ENCODE measurements at regions not wholly inside any gene's neighbourhood (a gene's known extent, or its start where the extent isn't known, plus 50 kb on each side); places are given as distances from the start of the nearest gene placed in this dataset.
A peak's percentile ranks its signal among the peaks of the same experiment; 100 is the strongest.

DNA sequence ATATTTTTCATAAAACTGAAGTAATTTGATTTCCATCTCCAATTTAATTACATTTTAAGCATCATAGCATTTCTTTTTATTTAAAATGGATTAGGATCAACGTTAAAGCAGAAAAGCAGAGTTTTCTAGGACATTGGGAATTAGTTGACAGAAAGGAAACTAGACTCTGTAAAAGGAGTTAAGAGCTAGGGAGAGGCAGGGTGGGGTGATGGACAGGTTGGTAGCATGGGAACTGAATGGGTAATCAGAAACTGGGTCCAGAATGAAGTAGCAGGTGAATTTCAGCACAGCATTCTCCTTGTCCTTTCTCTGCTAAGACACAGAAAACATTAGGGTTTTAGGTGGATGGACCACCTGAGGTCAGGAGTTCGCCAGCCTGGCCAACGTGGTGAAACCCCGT is 97.6 kb downstream of the ANAPC4 start:
- no peak for TF ChIP-seq PAX5 (IDR thresholded peaks at IDR 0.05; ENCODE audit: insufficient read depth, low read length, severe bottlenecking)
- TF ChIP-seq TAF1 (IDR thresholded peaks at IDR 0.05; ENCODE audit: low read depth, low read length), result no peak
- TF ChIP-seq SPI1 (IDR thresholded peaks at IDR 0.05; ENCODE audit: low read depth, low read length), result no peak
- no peak for TF ChIP-seq POLR2A (IDR thresholded peaks at IDR 0.05; ENCODE audit: low read depth, low read length)
- no peak for TF ChIP-seq POLR2AphosphoS5 (IDR thresholded peaks at IDR 0.05; ENCODE audit: low read depth, low read length)
- TF ChIP-seq POU2F2 (IDR thresholded peaks at IDR 0.05; ENCODE audit: low read depth, low read length), result no peak
- no peak for DNase-seq (ENCODE audit: insufficient read length, low spot score)

DNA sequence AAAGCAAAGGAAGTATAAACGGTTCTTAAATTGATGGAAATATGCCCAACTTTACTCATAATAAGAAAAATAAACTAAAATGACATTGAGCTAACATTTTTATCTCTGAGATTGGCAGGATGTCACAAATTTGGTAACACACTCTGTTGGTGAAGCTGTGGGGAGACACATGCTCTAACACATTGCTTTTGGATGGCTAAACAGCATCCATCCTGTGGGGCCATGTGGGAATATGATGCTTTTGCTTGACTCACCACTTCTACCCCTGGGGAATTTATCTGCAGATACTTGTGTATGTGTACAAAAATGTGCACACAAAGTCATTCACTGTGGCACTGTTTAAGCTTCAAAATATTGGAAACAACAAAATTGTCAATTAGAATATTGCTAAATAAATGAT is 100.2 kb downstream of the ANAPC4 start:
- DNase-seq (ENCODE audit: insufficient read length, low spot score) (no peak), FAIRE-seq (no peak)
- TF ChIP-seq POU2F2 (IDR thresholded peaks at IDR 0.05; ENCODE audit: low read depth, low read length) (no peak), TAF1 (IDR thresholded peaks at IDR 0.05; ENCODE audit: low read depth, low read length) (no peak)

More for the DNA sequence above, 97.6 kb downstream of the ANAPC4 start:
- FAIRE-seq, result no peak

- no peak for DNase-seq (ENCODE audit: insufficient read length, low spot score)
- FAIRE-seq, result no peak
- no peak for TF ChIP-seq POLR2AphosphoS5 (IDR thresholded peaks at IDR 0.05; ENCODE audit: low read depth, low read length)
- no peak for TF ChIP-seq POLR2A (IDR thresholded peaks at IDR 0.05; ENCODE audit: low read depth, low read length)
- no peak for TF ChIP-seq POU2F2 (IDR thresholded peaks at IDR 0.05; ENCODE audit: low read depth, low read length)
- TF ChIP-seq PAX5 (IDR thresholded peaks at IDR 0.05; ENCODE audit: insufficient read depth, low read length, severe bottlenecking), result no peak
- TF ChIP-seq TAF1 (IDR thresholded peaks at IDR 0.05; ENCODE audit: low read depth, low read length), result no peak
- no peak for TF ChIP-seq SPI1 (IDR thresholded peaks at IDR 0.05; ENCODE audit: low read depth, low read length)
Measured at GRCh38 chr4:25481648-25482047, 104.6 kb downstream of the ANAPC4 start.

- DNase-seq (ENCODE audit: insufficient read length, low spot score) (no peak), FAIRE-seq (no peak)
- TF ChIP-seq TAF1 (IDR thresholded peaks at IDR 0.05; ENCODE audit: low read depth, low read length) (no peak), POLR2A (IDR thresholded peaks at IDR 0.05; ENCODE audit: low read depth, low read length) (no peak), POU2F2 (IDR thresholded peaks at IDR 0.05; ENCODE audit: low read depth, low read length) (no peak), SPI1 (IDR thresholded peaks at IDR 0.05; ENCODE audit: low read depth, low read length) (no peak), POLR2AphosphoS5 (IDR thresholded peaks at IDR 0.05; ENCODE audit: low read depth, low read length) (no peak), PAX5 (IDR thresholded peaks at IDR 0.05; ENCODE audit: insufficient read depth, low read length, severe bottlenecking) (no peak)
Measured at GRCh38 chr4:25484243-25484721, 107.2 kb downstream of the ANAPC4 start.

DNA sequence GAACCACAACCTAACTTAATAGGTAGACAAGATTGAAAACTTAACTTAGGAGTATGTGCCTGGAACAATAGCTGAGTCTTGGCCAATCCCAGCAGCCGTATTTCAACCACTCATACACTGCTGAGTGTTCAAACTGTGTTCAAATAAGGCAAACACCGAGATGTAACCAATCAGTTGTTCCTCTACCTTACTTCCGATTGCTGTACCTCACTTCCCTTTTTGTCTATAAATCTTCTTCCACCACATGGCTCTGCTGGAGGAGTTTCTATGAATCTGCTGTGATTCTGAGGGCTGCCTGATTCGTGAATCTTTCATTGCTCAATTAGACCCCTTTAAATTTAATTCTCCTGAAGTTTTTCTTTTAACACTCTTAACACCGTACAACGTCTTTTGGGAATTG is 108.0 kb downstream of the ANAPC4 start:
- DNase-seq (ENCODE audit: insufficient read length, low spot score) (no peak), FAIRE-seq (no peak)
- TF ChIP-seq SPI1 (IDR thresholded peaks at IDR 0.05; ENCODE audit: low read depth, low read length) (peak; percentile 56), TAF1 (IDR thresholded peaks at IDR 0.05; ENCODE audit: low read depth, low read length) (no peak)

DNA sequence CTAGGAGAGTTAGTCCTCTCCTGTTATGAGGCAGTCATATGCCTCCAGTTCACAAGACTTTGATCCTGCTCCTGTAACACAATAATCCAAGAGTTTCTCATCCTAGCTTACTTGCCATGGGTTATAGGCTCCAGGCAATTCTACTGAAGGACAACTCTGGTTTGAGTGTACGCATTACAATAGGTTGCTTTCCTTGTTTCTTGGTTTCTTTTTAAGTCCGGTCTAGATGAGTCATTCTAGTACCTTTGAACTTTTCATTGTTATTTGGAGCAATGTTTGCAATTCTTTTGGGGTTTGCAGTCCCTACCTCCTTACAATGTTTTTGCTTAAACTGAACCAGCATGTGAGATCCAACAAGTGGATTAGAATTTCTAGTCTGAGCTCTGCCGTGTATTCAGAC is 109.1 kb downstream of the ANAPC4 start:
- DNase-seq (ENCODE audit: insufficient read length, low spot score) (no peak), FAIRE-seq (no peak)
- TF ChIP-seq POLR2A (IDR thresholded peaks at IDR 0.05; ENCODE audit: low read depth, low read length), result no peak
- TF ChIP-seq SPI1 (IDR thresholded peaks at IDR 0.05; ENCODE audit: low read depth, low read length), result no peak
- no peak for TF ChIP-seq TAF1 (IDR thresholded peaks at IDR 0.05; ENCODE audit: low read depth, low read length)
- no peak for TF ChIP-seq POU2F2 (IDR thresholded peaks at IDR 0.05; ENCODE audit: low read depth, low read length)
- TF ChIP-seq POLR2AphosphoS5 (IDR thresholded peaks at IDR 0.05; ENCODE audit: low read depth, low read length), result no peak
- TF ChIP-seq PAX5 (IDR thresholded peaks at IDR 0.05; ENCODE audit: insufficient read depth, low read length, severe bottlenecking), result no peak

- TF ChIP-seq TAF1 (IDR thresholded peaks at IDR 0.05; ENCODE audit: low read depth, low read length) (no peak), SPI1 (IDR thresholded peaks at IDR 0.05; ENCODE audit: low read depth, low read length) (no peak), POLR2A (IDR thresholded peaks at IDR 0.05; ENCODE audit: low read depth, low read length) (no peak), POU2F2 (IDR thresholded peaks at IDR 0.05; ENCODE audit: low read depth, low read length) (no peak), PAX5 (IDR thresholded peaks at IDR 0.05; ENCODE audit: insufficient read depth, low read length, severe bottlenecking) (no peak), POLR2AphosphoS5 (IDR thresholded peaks at IDR 0.05; ENCODE audit: low read depth, low read length) (no peak)
- DNase-seq (ENCODE audit: insufficient read length, low spot score), result no peak
- FAIRE-seq, result no peak
Measured at GRCh38 chr4:25487155-25487554, 110.1 kb downstream of the ANAPC4 start.

DNA sequence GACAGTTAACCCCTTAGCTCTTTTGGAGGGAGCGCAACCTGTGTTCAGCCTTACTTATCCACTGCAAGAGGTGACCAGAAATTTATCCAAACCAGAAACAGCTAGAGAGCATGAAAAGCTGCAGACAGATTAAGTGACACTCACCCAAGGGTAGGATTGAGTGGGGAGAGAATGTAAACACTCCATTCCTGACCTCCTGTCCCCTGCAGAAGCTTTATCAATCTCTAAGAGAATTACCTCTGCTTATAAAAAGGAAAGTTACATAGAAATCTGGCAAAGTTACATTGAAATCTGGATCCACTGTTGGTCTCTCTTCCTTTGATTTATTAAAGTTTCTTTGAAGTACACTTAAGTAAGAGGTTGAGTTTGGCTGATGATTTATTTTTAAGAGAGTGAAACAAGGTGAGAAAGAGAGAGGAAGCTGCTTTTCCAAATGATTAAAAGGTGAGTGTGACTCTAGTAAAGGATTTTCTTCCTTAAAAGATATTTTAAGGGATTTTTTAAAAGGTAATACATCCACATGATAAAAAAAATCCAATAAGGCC is 112.3 kb downstream of the ANAPC4 start:
- DNase-seq (ENCODE audit: insufficient read length, low spot score) (no peak), FAIRE-seq (no peak)
- TF ChIP-seq POU2F2 (IDR thresholded peaks at IDR 0.05; ENCODE audit: low read depth, low read length) (no peak), POLR2A (IDR thresholded peaks at IDR 0.05; ENCODE audit: low read depth, low read length) (no peak), POLR2AphosphoS5 (IDR thresholded peaks at IDR 0.05; ENCODE audit: low read depth, low read length) (no peak), PAX5 (IDR thresholded peaks at IDR 0.05; ENCODE audit: insufficient read depth, low read length, severe bottlenecking) (no peak), TAF1 (IDR thresholded peaks at IDR 0.05; ENCODE audit: low read depth, low read length) (no peak), SPI1 (IDR thresholded peaks at IDR 0.05; ENCODE audit: low read depth, low read length) (no peak)

DNA sequence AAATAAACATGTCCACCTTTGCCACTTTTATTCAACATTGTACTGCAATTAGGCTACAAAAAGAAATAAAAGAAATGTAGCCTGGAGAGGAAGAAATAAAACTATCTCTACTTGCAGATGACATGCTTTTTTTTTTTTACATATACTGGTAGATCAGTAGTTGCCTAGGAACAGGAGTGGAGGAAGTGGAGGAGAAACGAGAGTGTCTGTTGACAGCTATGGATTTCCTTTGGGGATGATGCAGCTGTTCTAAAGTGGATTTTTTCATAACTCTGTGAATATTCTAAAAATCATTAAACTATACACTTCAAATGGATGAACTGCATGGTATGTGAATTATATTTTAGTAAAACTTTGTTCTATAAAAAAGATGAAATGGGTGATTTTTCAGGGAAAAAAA is 116.4 kb downstream of the ANAPC4 start:
- FAIRE-seq (no peak), DNase-seq (ENCODE audit: insufficient read length, low spot score) (no peak)
- TF ChIP-seq PAX5 (IDR thresholded peaks at IDR 0.05; ENCODE audit: insufficient read depth, low read length, severe bottlenecking), result no peak
- TF ChIP-seq TAF1 (IDR thresholded peaks at IDR 0.05; ENCODE audit: low read depth, low read length), result no peak
- TF ChIP-seq POU2F2 (IDR thresholded peaks at IDR 0.05; ENCODE audit: low read depth, low read length), result no peak
- no peak for TF ChIP-seq SPI1 (IDR thresholded peaks at IDR 0.05; ENCODE audit: low read depth, low read length)
- no peak for TF ChIP-seq POLR2AphosphoS5 (IDR thresholded peaks at IDR 0.05; ENCODE audit: low read depth, low read length)
- no peak for TF ChIP-seq POLR2A (IDR thresholded peaks at IDR 0.05; ENCODE audit: low read depth, low read length)

DNA sequence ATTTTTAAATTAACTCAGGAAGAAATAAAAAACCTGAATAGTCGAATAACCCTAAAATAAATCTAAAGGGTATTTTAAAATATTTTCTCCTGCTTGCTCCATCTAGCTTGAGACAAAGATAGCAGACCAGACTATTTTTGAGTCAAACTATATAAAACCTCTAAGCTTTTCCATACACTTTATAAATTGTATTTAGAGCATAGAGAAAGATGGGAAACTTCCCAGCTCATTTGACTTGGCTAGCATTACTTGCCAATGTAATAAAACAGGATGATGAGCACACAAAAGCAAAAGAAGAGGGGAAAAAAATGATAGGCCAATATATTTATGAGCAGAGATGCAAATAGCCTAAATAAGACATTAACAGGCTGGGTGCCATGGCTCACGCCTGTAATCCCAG is 117.1 kb downstream of the ANAPC4 start:
- TF ChIP-seq PAX5 (IDR thresholded peaks at IDR 0.05; ENCODE audit: insufficient read depth, low read length, severe bottlenecking) (no peak), SPI1 (IDR thresholded peaks at IDR 0.05; ENCODE audit: low read depth, low read length) (no peak), POLR2A (IDR thresholded peaks at IDR 0.05; ENCODE audit: low read depth, low read length) (no peak), TAF1 (IDR thresholded peaks at IDR 0.05; ENCODE audit: low read depth, low read length) (no peak), POU2F2 (IDR thresholded peaks at IDR 0.05; ENCODE audit: low read depth, low read length) (no peak), POLR2AphosphoS5 (IDR thresholded peaks at IDR 0.05; ENCODE audit: low read depth, low read length) (no peak)
- FAIRE-seq (no peak), DNase-seq (ENCODE audit: insufficient read length, low spot score) (no peak)

All from GM12891 (cell line).